ENCODE measurements at regions not wholly inside any gene's neighbourhood (a gene's known extent, or its start where the extent isn't known, plus 50 kb on each side); places are given as distances from the start of the nearest gene placed in this dataset.

GRCh38 chr16:60605176-60605575 is 1431.1 kb downstream of the CDH8 start:
- in situ Hi-C loops (cut with HindIII; ENCODE audit: low pct_ligation_motif_present, low pct_unique_long_range_greater_than_20kb, low sequenced_read_pairs) = no loop called here
- DNase-seq = no peak

DNA sequence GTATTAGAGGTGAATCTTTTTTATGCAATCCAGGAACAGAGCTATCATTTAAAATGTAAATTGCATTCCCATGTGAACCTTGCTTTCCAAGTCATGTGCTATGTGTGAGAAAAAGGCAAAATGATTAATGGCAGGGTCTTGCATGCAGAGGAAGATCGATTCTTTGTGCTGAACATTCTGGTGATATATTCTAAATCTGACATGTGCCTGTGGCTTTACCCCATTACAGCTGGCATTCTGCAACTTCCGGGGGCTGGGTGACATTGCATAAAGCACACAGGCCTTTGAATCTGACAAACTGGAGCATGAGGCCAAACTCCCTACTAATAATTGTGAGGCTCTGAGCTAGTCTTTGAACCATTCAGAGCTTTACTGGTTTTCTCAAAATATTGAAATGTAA is 1449.7 kb downstream of the CDH8 start:
- in situ Hi-C loops (cut with HindIII; ENCODE audit: low pct_ligation_motif_present, low pct_unique_long_range_greater_than_20kb, low sequenced_read_pairs) = no loop called here
- DNase-seq = no peak

DNA sequence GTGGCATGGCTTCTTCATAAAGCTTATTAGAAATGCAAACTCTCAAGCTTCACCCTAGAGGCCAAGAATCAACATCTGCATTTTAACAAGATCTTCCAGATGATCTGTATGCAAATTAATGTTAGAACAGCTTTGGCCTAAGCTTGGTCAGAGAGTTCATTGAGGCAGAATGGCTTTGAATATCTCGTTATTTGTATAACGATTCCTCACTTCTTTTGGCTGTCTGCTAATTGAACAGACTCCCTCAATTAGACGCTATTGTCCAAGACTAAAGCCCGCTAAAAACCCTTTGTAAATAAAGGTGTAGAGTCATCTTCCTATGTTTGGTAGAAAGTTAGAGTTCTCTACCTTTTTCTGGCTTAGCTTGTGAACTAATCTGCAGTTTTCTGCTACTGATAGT is 1453.7 kb downstream of the CDH8 start:
- no peak for DNase-seq
- in situ Hi-C loops (cut with HindIII; ENCODE audit: low pct_ligation_motif_present, low pct_unique_long_range_greater_than_20kb, low sequenced_read_pairs) = no loop called here

- in situ Hi-C loops (cut with HindIII; ENCODE audit: low pct_ligation_motif_present, low pct_unique_long_range_greater_than_20kb, low sequenced_read_pairs) = no loop called here
These were observed 1469.3 kb downstream of the CDH8 start for GRCh38 chr16:60566901-60567300.

DNA sequence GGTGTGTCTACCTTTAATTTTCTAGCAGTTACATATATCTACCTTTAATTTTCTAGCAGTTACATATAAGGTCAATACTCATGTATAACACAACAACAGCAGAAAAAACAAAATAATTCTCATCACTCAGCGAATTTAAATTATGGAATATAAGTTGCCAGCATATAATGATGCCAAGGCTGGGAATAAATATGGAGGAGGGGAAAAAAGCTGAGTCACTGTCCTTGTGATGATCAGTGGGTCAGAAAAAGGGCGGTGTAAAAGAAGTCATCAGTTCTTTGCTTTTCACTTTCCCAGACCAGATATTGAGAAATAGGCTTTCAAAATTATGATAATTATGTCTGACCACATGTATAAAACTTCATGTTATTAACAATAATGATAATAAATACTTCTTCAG is 1471.7 kb downstream of the CDH8 start:
- in situ Hi-C loops (cut with HindIII; ENCODE audit: low pct_ligation_motif_present, low pct_unique_long_range_greater_than_20kb, low sequenced_read_pairs) = no loop called here

More at GRCh38 chr16:60566901-60567300, 1469.3 kb downstream of the CDH8 start:
- DNase-seq = no peak

DNA sequence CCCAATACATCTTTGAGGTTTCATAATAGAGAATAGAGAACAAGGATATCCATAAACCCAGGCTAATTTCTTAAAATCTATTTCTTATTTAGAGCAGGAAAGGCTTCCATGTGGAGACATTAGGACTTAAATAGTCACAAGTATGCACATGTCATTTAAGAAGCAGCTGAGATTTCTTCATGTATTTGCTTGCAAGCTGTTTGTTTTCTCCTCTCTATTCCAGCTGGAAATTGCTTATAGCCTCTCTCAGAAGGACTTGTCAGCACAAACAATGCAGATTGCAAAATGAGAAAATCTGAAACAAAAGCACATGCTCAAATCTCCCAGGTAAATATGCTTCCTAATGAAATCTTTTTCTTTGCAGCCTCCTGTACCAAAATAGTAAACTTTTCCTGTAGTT is 1473.1 kb downstream of the CDH8 start:
- in situ Hi-C loops (cut with HindIII; ENCODE audit: low pct_ligation_motif_present, low pct_unique_long_range_greater_than_20kb, low sequenced_read_pairs) = no loop called here
- DNase-seq = no peak

More for the DNA sequence above, 1471.7 kb downstream of the CDH8 start:
- no peak for DNase-seq

GRCh38 chr16:60558936-60559335 is 1477.3 kb downstream of the CDH8 start:
- no peak for DNase-seq
- in situ Hi-C loops (cut with HindIII; ENCODE audit: low pct_ligation_motif_present, low pct_unique_long_range_greater_than_20kb, low sequenced_read_pairs) = no loop called here

- no peak for DNase-seq
- in situ Hi-C loops (cut with HindIII; ENCODE audit: low pct_ligation_motif_present, low pct_unique_long_range_greater_than_20kb, low sequenced_read_pairs) = no loop called here
These were observed 1483.0 kb downstream of the CDH8 start for GRCh38 chr16:60553090-60553757.

DNA sequence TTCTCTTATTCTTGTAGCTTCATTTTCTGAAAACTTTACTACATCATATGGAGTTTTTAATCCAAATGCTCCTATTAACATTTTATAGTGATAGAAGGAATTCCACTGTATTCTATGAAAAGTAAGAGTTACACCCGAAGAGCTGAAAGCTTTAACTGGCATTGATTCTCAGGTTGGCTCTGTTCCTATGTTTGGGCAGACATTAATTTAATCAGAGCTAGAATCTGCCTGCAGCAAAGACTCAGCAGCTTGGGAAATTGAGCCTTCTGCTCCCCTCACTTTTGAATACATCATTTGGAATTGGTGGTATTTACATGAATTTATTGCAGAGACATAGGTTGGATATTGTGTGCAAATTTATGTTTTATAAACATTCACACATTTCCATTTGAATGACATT is 1494.7 kb downstream of the CDH8 start:
- in situ Hi-C loops (cut with HindIII; ENCODE audit: low pct_ligation_motif_present, low pct_unique_long_range_greater_than_20kb, low sequenced_read_pairs) = no loop called here

DNA sequence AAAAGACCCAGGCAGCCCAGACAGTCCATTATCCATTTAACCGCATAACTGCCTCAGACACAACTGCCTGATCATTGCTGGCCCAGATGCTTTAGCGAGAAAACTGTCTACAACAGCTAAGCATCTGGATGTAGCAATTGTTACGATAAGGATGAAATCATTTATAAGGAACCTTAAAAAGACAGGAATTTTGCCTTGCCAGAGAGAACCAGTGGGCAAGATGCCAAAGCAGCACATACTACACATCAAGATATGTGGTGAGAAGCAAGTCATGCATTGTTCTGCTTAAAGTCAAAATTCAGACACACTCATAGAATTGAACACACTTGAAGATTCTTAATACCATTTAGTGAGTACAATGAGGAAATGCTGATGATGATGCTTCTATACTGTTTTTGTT is 1525.3 kb downstream of the CDH8 start:
- DNase-seq = no peak
- in situ Hi-C loops (cut with HindIII; ENCODE audit: low pct_ligation_motif_present, low pct_unique_long_range_greater_than_20kb, low sequenced_read_pairs) = no loop called here

More for the DNA sequence above, 1494.7 kb downstream of the CDH8 start:
- no peak for DNase-seq

DNA sequence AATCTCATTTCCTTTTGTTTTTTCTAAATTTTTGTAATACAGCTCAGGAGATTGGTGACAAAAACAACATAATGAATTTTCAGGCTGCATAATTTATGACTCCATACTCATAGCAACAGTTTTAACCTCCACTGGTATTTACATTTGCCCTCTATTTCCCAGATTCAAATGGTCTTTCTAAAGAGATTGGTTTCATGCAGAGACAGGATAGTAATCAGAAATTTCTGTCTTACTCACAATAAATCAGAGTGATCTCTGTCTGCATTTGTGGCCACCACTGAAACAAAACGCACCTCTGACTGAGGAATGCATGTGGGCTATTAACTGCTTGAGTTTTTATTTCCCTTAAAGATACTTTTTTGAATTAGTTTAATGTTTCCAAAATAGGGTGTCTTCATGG is 1526.0 kb downstream of the CDH8 start:
- in situ Hi-C loops (cut with HindIII; ENCODE audit: low pct_ligation_motif_present, low pct_unique_long_range_greater_than_20kb, low sequenced_read_pairs) = no loop called here
- DNase-seq = no peak

- in situ Hi-C loops (cut with HindIII; ENCODE audit: low pct_ligation_motif_present, low pct_unique_long_range_greater_than_20kb, low sequenced_read_pairs) = no loop called here
- DNase-seq = no peak
These were observed 1545.0 kb downstream of the CDH8 start for GRCh38 chr16:60491273-60491672.

- in situ Hi-C loops (cut with HindIII; ENCODE audit: low pct_ligation_motif_present, low pct_unique_long_range_greater_than_20kb, low sequenced_read_pairs) = no loop called here
- DNase-seq = no peak
These were observed 1550.3 kb downstream of the CDH8 start for GRCh38 chr16:60485872-60486489.

DNA sequence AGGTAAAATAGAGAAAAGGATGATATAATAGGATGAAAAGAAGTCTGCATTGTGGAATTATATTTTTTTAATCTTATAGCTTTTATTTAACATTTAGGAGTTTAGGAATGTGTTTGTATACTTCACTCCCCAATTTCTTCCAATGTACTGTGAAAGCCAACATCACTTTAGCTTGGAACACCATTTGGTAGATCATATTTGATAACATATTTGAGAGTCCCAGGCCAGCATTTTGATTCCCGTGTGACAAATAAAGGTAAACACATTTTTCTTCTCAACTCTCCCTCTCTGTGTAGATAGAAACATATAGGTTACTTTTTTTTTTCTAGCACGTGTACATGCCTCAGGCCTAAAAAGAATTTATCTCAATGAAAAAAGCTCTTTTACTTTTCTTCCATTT is 1551.3 kb downstream of the CDH8 start:
- no peak for DNase-seq
- in situ Hi-C loops (cut with HindIII; ENCODE audit: low pct_ligation_motif_present, low pct_unique_long_range_greater_than_20kb, low sequenced_read_pairs) = no loop called here

GRCh38 chr16:60481591-60481990 is 1554.6 kb downstream of the CDH8 start:
- no peak for DNase-seq
- in situ Hi-C loops (cut with HindIII; ENCODE audit: low pct_ligation_motif_present, low pct_unique_long_range_greater_than_20kb, low sequenced_read_pairs) = no loop called here

- in situ Hi-C loops (cut with HindIII; ENCODE audit: low pct_ligation_motif_present, low pct_unique_long_range_greater_than_20kb, low sequenced_read_pairs) = no loop called here
These were observed 1557.4 kb downstream of the CDH8 start for GRCh38 chr16:60478810-60479209.

GRCh38 chr16:60463986-60464385 is 1572.3 kb downstream of the CDH8 start:
- no peak for DNase-seq

More at GRCh38 chr16:60478810-60479209, 1557.4 kb downstream of the CDH8 start:
- no peak for DNase-seq

GRCh38 chr16:60459463-60459862 is 1576.8 kb downstream of the CDH8 start:
- in situ Hi-C loops (cut with HindIII; ENCODE audit: low pct_ligation_motif_present, low pct_unique_long_range_greater_than_20kb, low sequenced_read_pairs) = no loop called here

More at GRCh38 chr16:60463986-60464385, 1572.3 kb downstream of the CDH8 start:
- in situ Hi-C loops (cut with HindIII; ENCODE audit: low pct_ligation_motif_present, low pct_unique_long_range_greater_than_20kb, low sequenced_read_pairs) = no loop called here

DNA sequence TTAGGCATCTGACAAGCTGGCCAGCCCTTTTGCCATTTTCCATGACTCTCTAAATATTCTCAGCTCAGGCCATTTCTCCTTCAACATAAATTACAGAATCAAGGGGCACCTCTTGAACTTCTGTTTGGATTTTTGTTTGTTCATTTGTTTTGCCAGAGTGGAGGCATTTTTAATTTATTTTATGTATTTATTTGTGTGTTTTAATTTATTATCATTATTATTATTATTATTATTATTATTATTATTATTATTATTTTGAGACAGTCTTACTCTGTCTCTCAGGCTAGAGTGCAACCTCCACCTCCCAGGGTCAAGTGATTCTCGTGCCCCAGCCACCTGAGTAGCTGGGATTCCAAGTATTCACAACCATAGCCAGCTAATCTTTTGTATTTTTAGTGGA is 1578.0 kb downstream of the CDH8 start:
- DNase-seq = no peak
- in situ Hi-C loops (cut with HindIII; ENCODE audit: low pct_ligation_motif_present, low pct_unique_long_range_greater_than_20kb, low sequenced_read_pairs) = no loop called here

More at GRCh38 chr16:60459463-60459862, 1576.8 kb downstream of the CDH8 start:
- DNase-seq = no peak

- in situ Hi-C loops (cut with HindIII; ENCODE audit: low pct_ligation_motif_present, low pct_unique_long_range_greater_than_20kb, low sequenced_read_pairs) = no loop called here
- no peak for DNase-seq
These were observed 1583.6 kb downstream of the CDH8 start for GRCh38 chr16:60452646-60453045.
